CD4-positive, alpha-beta T cell treated with Interleukin-10 for 1 hour (primary cell): ENCODE measurements at regions not wholly inside any gene's neighbourhood (a gene's known extent, or its start where the extent isn't known, plus 50 kb on each side); places are given as distances from the start of the nearest gene placed in this dataset.
"Not testable (repeated sequence)": the region's sequence is repeated elsewhere in the genome, so short reads cannot be mapped to it uniquely, and the experiment has no call there.

Experiments
- DNase-seq: peaks from one replicate; pipeline ENCODE4 v3.0.0-alpha.2; 2020

- DNase-seq = no peak
Observed at GRCh38 chr9:26220367-26220766, 542.1 kb upstream of the TUSC1 start.

- no peak for DNase-seq
Observed at GRCh38 chr9:26219961-26220360, 541.7 kb upstream of the TUSC1 start.

GRCh38 chr9:26216702-26217101 is 538.5 kb upstream of the TUSC1 start:
- DNase-seq = no peak

GRCh38 chr9:26214713-26215444 is 536.6 kb upstream of the TUSC1 start:
- DNase-seq = not testable (repeated sequence)

- no peak for DNase-seq
Observed at GRCh38 chr9:26210338-26210851, 532.2 kb upstream of the TUSC1 start.

GRCh38 chr9:26205261-26205660 is 527.0 kb upstream of the TUSC1 start:
- no peak for DNase-seq

- no peak for DNase-seq
Observed at GRCh38 chr9:26193237-26193636, 515.0 kb upstream of the TUSC1 start.

GRCh38 chr9:26191711-26192110 is 513.5 kb upstream of the TUSC1 start:
- no peak for DNase-seq

- no peak for DNase-seq
Observed at GRCh38 chr9:26181836-26182235, 503.6 kb upstream of the TUSC1 start.

- no peak for DNase-seq
Observed at GRCh38 chr9:26176628-26177027, 498.4 kb upstream of the TUSC1 start.

- DNase-seq = no peak
Observed at GRCh38 chr9:26175264-26175663, 497.0 kb upstream of the TUSC1 start.

GRCh38 chr9:26172301-26172700 is 494.1 kb upstream of the TUSC1 start:
- no peak for DNase-seq

- DNase-seq = no peak
Observed at GRCh38 chr9:26171691-26172090, 493.4 kb upstream of the TUSC1 start.

GRCh38 chr9:26170190-26170589 is 491.9 kb upstream of the TUSC1 start:
- no peak for DNase-seq

- DNase-seq = no peak
Observed at GRCh38 chr9:26169708-26170107, 491.5 kb upstream of the TUSC1 start.

GRCh38 chr9:26166537-26166936 is 488.3 kb upstream of the TUSC1 start:
- DNase-seq = no peak

- no peak for DNase-seq
Observed at GRCh38 chr9:26165426-26165825, 487.2 kb upstream of the TUSC1 start.

- no peak for DNase-seq
Observed at GRCh38 chr9:26163931-26164330, 485.7 kb upstream of the TUSC1 start.

GRCh38 chr9:26159575-26160392 is 481.5 kb upstream of the TUSC1 start:
- no peak for DNase-seq

GRCh38 chr9:26158631-26159150 is 480.4 kb upstream of the TUSC1 start:
- DNase-seq = no peak

- no peak for DNase-seq
Observed at GRCh38 chr9:26157411-26157810, 479.2 kb upstream of the TUSC1 start.

GRCh38 chr9:26152350-26152749 is 474.1 kb upstream of the TUSC1 start:
- no peak for DNase-seq

GRCh38 chr9:26148128-26148527 is 469.9 kb upstream of the TUSC1 start:
- no peak for DNase-seq

- DNase-seq = no peak
Observed at GRCh38 chr9:26145938-26146337, 467.7 kb upstream of the TUSC1 start.
